ENCODE measurements at regions not wholly inside any gene's neighbourhood (a gene's known extent, or its start where the extent isn't known, plus 50 kb on each side); places are given as distances from the start of the nearest gene placed in this dataset.
"Not testable (repeated sequence)": the region's sequence is repeated elsewhere in the genome, so short reads cannot be mapped to it uniquely, and the experiment has no call there.

- DNase-seq, result no peak
Observed at GRCh38 chr3:168834558-168834957, 738.8 kb upstream of the GOLIM4 start.

- no peak for DNase-seq
Observed at GRCh38 chr3:168828943-168829342, 733.2 kb upstream of the GOLIM4 start.

DNA sequence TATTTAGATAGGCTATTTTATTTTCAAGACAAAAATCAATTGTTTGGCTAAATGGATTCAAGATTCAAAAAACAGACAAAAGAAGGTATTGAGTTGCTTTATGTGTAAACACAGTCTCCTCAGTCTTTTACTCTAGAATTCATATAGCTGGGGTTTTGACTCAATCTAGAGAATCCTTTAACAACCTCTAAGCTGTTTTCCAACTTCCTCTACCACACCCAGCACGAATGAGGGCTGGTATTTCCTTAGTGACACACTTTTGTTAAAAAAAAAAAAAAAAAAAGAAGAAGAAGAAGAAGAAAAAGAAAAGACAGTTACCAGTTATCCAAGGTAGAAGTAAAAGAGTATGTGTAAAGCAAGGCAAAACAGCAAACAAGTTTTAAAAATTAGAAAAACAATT, 732.8 kb upstream of the GOLIM4 start:
- DNase-seq, result no peak

- DNase-seq, result no peak
Observed at GRCh38 chr3:168828014-168828413, 732.3 kb upstream of the GOLIM4 start.

- no peak for DNase-seq
Observed at GRCh38 chr3:168824107-168824506, 728.4 kb upstream of the GOLIM4 start.

GRCh38 chr3:168823466-168823865, 727.7 kb upstream of the GOLIM4 start:
- DNase-seq, result no peak

- DNase-seq, result no peak
Observed at GRCh38 chr3:168820810-168821415, 725.2 kb upstream of the GOLIM4 start.

- DNase-seq, result no peak
Observed at GRCh38 chr3:168817177-168817576, 721.5 kb upstream of the GOLIM4 start.

DNA sequence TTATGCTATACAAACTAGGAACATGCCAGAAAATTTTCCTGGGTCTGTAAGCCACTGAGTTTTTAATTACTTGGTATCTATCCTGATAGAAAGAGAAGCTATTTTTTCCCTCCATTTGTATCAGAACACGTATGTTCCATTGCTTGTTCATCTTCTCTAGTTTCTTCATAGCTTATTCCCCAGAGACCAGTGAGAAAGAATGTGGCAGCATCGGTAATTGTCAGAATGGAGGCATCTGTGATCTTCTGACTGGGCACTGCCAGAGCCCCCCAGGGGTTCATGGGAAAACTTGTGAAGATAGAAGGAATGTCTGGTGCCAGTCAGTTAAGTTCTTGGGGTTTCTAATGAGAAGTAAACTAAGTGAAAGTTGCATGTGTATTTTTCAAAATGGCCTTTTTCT, 720.2 kb upstream of the GOLIM4 start:
- no peak for DNase-seq

DNA sequence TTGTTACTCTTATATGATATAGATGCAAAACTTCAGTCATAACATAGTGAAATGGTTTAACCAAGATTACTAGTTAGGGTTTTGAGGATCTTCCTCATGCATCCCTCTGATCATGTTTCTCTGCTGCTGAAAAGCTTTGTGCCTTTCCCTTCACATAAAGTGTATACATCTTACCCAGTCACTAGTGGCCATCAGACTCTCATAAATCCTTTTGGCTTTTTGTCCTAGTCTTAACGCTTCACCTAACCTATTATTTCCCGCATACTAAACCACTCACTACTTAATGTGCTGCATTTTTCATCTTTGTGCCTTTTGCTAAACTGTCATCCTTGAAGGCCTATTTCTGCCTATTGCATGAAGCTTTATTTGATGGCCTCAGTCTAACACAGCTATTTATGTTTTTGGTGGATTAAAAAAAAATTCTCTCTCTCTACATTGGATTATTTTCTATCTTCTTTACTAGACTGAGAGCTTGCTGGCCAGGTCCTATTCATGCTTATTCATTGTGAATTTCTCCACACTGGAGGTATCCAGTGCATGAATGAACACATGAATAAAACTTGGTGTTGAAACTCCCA, 717.6 kb upstream of the GOLIM4 start:
- DNase-seq, result no peak

DNA sequence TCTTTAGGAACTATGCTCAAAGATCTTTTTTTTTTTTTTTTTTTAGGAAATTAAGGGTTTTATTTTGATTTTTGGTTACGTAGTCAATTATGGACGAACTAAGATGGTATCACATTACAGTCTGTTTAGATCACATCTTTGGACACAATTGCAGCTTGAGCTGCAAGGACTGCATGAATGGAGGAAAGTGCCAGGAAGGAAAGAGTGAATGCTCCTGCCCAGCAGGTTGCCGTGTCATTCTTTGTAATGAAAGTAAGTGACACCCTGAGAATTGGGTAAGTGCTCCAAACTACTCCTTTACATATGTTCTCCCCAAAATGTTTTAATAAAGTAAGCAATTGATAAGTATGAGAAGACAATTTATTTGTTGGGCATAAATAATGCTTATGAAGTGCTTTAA, 716.5 kb upstream of the GOLIM4 start:
- no peak for DNase-seq

DNA sequence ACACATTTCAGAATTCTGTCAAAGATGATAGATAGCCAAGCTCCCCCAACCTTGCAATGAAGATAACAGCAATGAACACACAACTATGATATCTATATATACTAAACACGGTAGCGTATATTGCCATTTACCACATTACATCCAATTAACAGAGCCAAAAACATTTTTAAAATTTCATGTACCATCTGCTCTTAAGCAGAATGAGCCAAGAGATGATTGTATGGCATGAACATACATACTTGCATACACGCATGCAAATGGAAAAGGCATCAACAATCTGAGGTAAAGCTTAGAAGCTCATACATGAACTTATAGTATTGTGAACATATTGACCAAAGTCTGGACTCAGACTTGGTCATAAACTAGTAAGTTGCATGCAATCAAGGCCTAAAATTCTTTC, 712.9 kb upstream of the GOLIM4 start:
- no peak for DNase-seq

GRCh38 chr3:168807448-168807847, 711.7 kb upstream of the GOLIM4 start:
- no peak for DNase-seq

DNA sequence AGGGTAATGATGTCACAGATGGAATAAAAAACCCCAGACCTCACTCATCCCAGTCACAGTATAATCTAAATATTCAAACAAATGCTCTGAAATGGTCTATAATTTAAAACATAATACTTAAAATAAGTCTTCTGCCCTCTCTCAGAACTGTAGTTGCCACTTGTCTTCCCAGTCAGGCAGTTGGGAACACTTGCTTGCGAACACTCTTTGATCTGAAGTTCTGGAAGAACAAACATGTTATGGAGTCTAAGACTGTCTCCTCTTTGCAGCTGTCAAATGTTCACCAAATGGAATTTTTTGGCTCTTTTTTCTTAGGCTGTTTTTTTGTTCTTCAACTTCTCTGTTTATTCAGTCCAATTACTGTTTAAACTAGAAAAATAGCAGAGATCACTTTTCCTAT, 711.1 kb upstream of the GOLIM4 start:
- DNase-seq, result no peak

DNA sequence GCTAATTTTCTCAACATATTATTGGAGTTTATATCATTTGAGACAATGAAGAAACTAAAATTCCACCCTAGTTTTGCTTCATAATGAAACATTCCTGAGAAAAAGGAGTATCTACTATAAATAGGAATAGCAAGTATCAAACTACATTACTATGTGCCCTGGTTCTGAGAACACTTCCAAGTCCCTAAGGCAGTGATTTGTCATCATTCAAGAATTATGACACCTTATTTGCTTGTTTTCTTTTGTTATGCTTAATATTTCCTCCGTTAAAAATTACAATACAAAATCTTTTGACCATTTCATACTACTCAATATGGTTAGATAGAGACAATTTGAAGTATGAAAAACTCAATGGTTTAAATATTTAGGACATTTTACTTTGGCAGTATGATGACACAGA, 707.8 kb upstream of the GOLIM4 start:
- no peak for DNase-seq

DNA sequence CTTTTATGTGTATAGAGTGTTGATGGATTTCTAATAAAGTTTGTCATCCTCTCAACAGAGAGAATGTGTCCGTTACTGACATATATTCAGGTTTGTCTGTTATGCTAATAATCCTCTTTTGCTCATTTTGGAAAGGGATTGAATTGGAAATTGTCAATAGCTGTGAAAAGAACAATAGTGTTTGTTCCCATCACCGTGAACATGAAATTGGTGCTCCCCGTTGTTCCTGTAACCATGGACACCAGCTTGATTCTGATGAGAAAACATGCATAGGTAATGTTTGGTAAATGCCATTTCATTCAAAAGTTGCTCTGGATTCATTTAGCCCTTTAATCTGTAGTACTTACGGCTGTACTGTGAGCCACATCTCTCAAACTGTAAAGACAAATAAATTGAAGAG, 707.0 kb upstream of the GOLIM4 start:
- DNase-seq, result no peak

DNA sequence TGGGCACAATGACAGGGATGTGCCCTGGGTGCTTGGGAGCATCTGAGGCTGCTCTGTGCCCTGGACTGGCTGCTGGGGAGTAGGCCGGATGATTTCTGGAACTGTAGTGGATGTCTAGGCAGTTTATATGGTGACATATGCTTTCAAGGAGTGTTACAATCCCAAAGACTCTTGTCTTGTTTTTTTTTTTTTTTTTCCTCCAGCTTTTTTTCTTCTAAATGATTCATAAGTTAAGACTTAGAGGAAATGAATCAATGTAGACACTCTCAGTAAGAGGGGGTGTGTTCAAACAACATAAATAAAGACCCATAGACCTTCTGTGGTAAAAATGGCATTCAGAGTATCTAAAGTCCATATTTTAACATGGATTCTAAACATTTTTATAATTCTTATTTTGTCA, 706.1 kb upstream of the GOLIM4 start:
- DNase-seq, result no peak

- no peak for DNase-seq
Observed at GRCh38 chr3:168796339-168796738, 700.6 kb upstream of the GOLIM4 start.

DNA sequence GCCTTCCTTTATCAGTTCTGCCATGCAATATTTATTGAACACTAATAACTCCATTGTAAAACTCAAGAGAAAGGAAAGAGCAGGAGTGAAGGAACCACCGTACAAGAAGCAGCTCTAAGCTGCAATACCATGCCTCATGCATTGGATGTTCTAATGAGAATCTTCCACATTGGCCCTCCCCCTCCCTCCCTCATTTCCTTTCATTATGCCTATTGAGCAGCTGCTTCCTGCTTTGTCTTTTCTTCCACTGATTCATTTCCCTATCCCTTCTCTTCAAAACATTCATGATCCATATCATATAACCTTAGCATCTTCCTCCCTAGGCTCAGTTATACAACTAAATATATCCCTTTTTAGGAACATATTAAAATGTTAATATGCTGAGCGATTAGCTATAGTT, 698.7 kb upstream of the GOLIM4 start:
- no peak for DNase-seq

DNA sequence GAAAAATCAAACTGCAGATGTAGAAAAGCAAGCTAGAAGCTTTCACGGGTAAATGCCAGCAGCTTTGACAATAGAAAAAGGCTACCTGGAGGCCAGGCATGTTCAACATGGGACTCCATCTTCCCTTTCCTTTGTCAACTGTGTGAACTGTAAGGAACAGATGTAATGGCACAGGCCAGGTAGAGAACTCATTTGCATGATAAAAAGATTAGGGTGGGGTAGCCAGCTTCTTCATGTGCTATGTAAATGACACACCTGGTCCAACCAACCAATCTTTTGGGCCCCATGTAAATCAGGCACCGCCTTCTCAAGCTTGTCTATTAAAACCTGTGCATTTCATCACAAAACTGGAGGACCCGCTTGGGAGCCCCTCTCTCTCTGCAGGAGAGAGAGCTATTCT, 686.5 kb upstream of the GOLIM4 start:
- no peak for DNase-seq

DNA sequence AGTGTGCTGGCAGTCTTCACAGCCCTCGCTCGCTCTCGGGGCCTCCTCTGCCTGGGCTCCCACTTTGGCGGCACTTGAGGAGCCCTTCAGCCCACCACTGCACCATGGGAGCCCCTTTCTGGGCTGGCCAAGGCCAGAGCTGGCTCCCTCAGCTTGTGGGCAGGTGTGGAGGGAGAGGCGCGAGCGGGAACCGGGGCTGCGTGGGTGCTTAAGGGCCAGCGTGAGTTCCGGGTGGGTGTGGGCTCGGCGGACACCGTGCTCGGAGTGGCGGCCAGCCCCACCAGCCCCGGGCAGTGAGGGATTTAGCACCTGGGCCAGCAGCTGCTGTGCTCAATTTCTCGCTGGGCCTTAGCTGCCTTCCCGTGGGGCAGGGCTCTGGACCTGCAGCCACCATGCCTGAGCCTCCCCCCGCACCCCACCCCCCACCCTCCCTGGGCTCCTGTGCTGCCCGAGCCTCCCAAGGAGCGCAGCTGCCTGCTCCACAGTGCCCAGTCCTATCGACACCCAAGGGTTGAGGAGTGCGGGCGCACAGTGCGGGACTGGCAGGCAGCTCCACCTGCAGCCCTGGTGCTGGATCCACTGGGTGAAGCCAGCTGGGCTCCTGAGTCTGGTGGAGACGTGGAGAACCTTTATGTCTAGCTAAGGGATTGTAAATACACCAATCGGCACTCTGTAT, 684.4 kb upstream of the GOLIM4 start:
- not testable (repeated sequence) for DNase-seq

GRCh38 chr3:168753724-168754123, 658.0 kb upstream of the GOLIM4 start:
- no peak for DNase-seq

DNA sequence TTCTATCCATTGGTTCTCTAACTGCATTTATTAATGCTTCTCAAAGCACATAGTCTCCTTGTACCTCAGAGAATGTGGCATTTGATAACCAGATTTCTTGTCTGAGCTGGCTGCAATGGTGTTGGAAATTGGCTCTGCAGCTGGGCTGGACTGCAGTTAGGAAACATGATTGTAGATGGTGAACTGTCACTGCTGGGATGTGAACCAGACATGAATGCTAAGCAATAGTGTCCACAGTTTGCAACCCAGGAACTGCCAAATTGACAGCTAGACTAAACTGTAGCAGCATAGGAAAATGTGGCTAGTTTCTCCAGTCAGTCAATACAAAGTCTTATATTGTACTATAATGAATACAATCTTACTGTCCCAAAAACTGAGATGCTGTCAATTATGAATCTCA, 656.6 kb upstream of the GOLIM4 start:
- no peak for DNase-seq

DNA sequence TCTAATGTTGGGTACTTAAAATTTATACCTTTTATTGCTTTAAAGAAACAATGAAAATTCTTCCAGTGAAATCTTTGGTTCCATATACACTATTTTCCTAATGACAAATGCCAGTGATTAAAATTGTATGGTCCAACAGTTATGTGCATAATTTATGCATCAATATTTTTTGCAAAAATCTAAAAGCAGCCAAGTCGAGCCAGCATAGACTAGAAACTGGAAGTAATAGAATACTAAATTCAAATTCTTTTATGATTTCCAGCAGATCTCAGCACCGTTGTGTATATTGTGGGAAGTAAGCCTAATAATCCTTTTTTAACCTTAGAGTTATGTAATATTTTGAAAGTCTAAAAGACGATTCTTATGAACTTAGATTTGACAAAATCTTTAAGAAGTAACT, 652.0 kb upstream of the GOLIM4 start:
- no peak for DNase-seq
